Esophagus muscularis mucosa (tissue), 4 donors: ENCODE measurements at regions not wholly inside any gene's neighbourhood (a gene's known extent, or its start where the extent isn't known, plus 50 kb on each side); places are given as distances from the start of the nearest gene placed in this dataset.

Source experiments
- DNase-seq: peaks from one replicate; pipeline ENCODE4 v3.0.0-alpha.2; 2017; ENCODE audit errors: extremely low spot score
- H3K27ac ChIP-seq, 4 donors: fragments of 200-600 bp; sonication (generic); replicated peaks in 1 of 4; 1 replicate in 3 of 4; 2 replicates in 1 of 4; pipeline ENCODE4 v1.5.1; 2016 to 2019; ENCODE audit warnings: mild to moderate bottlenecking in 1 of 4
- H3K27me3 ChIP-seq, 4 donors: fragments of 200-600 bp; sonication (generic); one replicate each; pipeline versions ENCODE4 v1.5.1 to v1.6.0; 2016 to 2019
- H3K36me3 ChIP-seq, 4 donors: fragments of 200-600 bp; sonication (generic); one replicate each; pipeline ENCODE4 v1.5.1; 2016 to 2019
- H3K4me1 ChIP-seq, 4 donors: fragments of 200-600 bp; sonication (generic); one replicate each; pipeline ENCODE4 v1.5.1; 2016 to 2019
- H3K4me3 ChIP-seq, 4 donors: fragments of 200-600 bp; sonication (generic); 1 replicate in 2 of 4; 2 replicates in 2 of 4; pipeline ENCODE4 v1.5.1; 2016 to 2019; ENCODE audit warnings: mild to moderate bottlenecking in 4 of 4, moderate library complexity in 1 of 4
- H3K9me3 ChIP-seq, 4 donors: fragments of 200-600 bp; sonication (generic); 1 replicate in 3 of 4; 2 replicates in 1 of 4; pipeline ENCODE4 v1.5.1; 2016 to 2019
- EP300 ChIP-seq: sonication (generic); formaldehyde crosslinking; IDR thresholded peaks from one replicate; pipeline ENCODE4 v1.6.1; 2017; ENCODE audit warnings: antibody characterized with exemption
- POLR2A ChIP-seq: fragments of 450-650 bp; IDR thresholded peaks from one replicate; pipeline ENCODE4 v1.6.1; 2017; ENCODE audit warnings: antibody characterized with exemption, moderate library complexity, mild to moderate bottlenecking, low read depth
- POLR2AphosphoS5 ChIP-seq, 2 donors: sonication (generic); formaldehyde crosslinking; IDR thresholded peaks; one replicate each; pipeline ENCODE4 v1.6.1; 2017; ENCODE audit warnings: antibody characterized with exemption in 2 of 2
- WGBS: methylation state at CpG from one replicate; pipeline ENCODE4 v1.1.5; 2018; 5-methylcytosine and 5-hydroxymethylcytosine counted together
- intact Hi-C: fragments of 100-400 bp; cut with DNase I; formaldehyde crosslinking; loops from one replicate; pipeline ENCODE4 v1.15.1; 2023
- TF ChIP-seq, protein P1 (sequence below), 3 experiments: fragments of 200-600 bp in 2 of 3; fragments of 450-650 bp in 1 of 3; sonication (generic) in 2 of 3; IDR thresholded peaks; one replicate each; pipeline ENCODE4 v1.5.1; 2017 to 2019; ENCODE audit warnings: antibody characterized with exemption in 3 of 3, mild to moderate bottlenecking in 2 of 3, moderate library complexity in 1 of 3

DNA sequence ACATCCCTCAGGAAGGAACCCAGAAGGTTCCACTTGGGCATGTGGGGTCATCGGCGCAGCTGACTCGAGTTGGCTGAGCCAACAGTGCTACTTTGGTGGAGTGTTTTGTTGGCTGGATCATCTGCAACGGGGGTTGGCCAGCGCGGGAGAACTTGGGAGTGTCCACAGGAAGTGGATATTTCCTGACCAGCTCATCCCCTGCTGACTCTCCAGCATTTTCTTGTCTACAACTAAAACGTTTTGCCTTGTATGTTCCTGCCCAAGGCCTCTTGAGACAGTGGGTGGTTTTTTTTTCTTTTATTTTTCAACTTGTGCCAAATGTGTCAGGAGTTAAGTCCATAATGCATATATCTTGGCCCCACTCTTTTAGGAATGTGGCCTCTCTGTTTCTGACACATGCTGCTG is 208.6 kb downstream of the ZNF365 start:
- 45% methylated on average over 7 of the region's 7 CpGs for WGBS
- DNase-seq = peak; percentile 94
- Histone ChIP-seq H3K4me1 (peaks cover 0 to 31% (median 10%) of the 10 kb centered on the region in 4 donors), H3K4me3 (no peak overlapping the region), H3K27ac (peak overlapping the region; percentile 15 to 70 (median 56)), H3K9me3 (no peaks in the 10 kb centered on the region), H3K27me3 (no peaks in the 10 kb centered on the region), H3K36me3 (no peaks in the 10 kb centered on the region)
- TF ChIP-seq EP300 (no peak), POLR2AphosphoS5 (IDR thresholded peaks at IDR 0.05) (peak; percentile 12 to 35)
- intact Hi-C loops = no loop called here

- Histone ChIP-seq H3K27ac (peak overlapping the region in 2 of 4 donors; percentile 44 to 65), H3K27me3 (no peaks in the 10 kb centered on the region), H3K4me1 (peaks cover 0 to 31% (median 10%) of the 10 kb centered on the region in 4 donors), H3K36me3 (no peaks in the 10 kb centered on the region), H3K4me3 (no peak overlapping the region), H3K9me3 (no peaks in the 10 kb centered on the region)
- TF ChIP-seq POLR2AphosphoS5 (IDR thresholded peaks at IDR 0.05) (no peak), EP300 (no peak), POLR2A (no peak)
- TF ChIP-seq, protein P1, sequence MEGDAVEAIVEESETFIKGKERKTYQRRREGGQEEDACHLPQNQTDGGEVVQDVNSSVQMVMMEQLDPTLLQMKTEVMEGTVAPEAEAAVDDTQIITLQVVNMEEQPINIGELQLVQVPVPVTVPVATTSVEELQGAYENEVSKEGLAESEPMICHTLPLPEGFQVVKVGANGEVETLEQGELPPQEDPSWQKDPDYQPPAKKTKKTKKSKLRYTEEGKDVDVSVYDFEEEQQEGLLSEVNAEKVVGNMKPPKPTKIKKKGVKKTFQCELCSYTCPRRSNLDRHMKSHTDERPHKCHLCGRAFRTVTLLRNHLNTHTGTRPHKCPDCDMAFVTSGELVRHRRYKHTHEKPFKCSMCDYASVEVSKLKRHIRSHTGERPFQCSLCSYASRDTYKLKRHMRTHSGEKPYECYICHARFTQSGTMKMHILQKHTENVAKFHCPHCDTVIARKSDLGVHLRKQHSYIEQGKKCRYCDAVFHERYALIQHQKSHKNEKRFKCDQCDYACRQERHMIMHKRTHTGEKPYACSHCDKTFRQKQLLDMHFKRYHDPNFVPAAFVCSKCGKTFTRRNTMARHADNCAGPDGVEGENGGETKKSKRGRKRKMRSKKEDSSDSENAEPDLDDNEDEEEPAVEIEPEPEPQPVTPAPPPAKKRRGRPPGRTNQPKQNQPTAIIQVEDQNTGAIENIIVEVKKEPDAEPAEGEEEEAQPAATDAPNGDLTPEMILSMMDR (IDR thresholded peaks at IDR 0.05) = no peak
- DNase-seq = peak; percentile 62
- WGBS = 81% methylated on average over 3 of the region's 3 CpGs
- intact Hi-C loops = no loop called here
These were observed 209.9 kb downstream of the ZNF365 start for GRCh38 chr10:62583876-62584615.

- H3K9me3 ChIP-seq = no peaks in the 10 kb centered on the region
- DNase-seq = no peak
- H3K27me3 ChIP-seq = no peaks in the 10 kb centered on the region
- H3K27ac ChIP-seq = peak overlapping the region in 3 of 4 donors; percentile 28 to 65 (median 44)
- H3K4me1 ChIP-seq = peaks cover 0 to 31% (median 10%) of the 10 kb centered on the region in 4 donors
- WGBS = 59% methylated on average over 2 of the region's 2 CpGs
- no peak overlapping the region for H3K4me3 ChIP-seq
- no peak for TF ChIP-seq POLR2A
- TF ChIP-seq POLR2AphosphoS5 (IDR thresholded peaks at IDR 0.05) = no peak
- no peak for TF ChIP-seq EP300
- TF ChIP-seq, protein P1 (IDR thresholded peaks at IDR 0.05) = no peak
- intact Hi-C loops = no loop called here
- no peaks in the 10 kb centered on the region for H3K36me3 ChIP-seq
These were observed 210.6 kb downstream of the ZNF365 start for GRCh38 chr10:62584731-62585130.

GRCh38 chr10:62585211-62585775 is 211.1 kb downstream of the ZNF365 start:
- Histone ChIP-seq H3K36me3 (no peaks in the 10 kb centered on the region), H3K27me3 (no peaks in the 10 kb centered on the region), H3K4me3 (no peak overlapping the region), H3K4me1 (peaks cover 0 to 31% (median 10%) of the 10 kb centered on the region in 4 donors), H3K9me3 (no peaks in the 10 kb centered on the region), H3K27ac (peak overlapping the region; percentile 9 to 65 (median 37))
- 63% methylated on average over 6 of the region's 6 CpGs for WGBS
- peak; percentile 89 for DNase-seq
- TF ChIP-seq EP300 (no peak), POLR2A (no peak), POLR2AphosphoS5 (IDR thresholded peaks at IDR 0.05) (no peak)
- TF ChIP-seq, protein P1 (IDR thresholded peaks at IDR 0.05) = no peak
- intact Hi-C loops = no loop called here

- no peak for DNase-seq
- intact Hi-C loops = no loop called here
- TF ChIP-seq EP300 (no peak), POLR2A (no peak), POLR2AphosphoS5 (IDR thresholded peaks at IDR 0.05) (no peak)
- TF ChIP-seq, protein P1 (IDR thresholded peaks at IDR 0.05) = no peak
These were observed 212.8 kb downstream of the ZNF365 start for GRCh38 chr10:62587011-62587410.

More at GRCh38 chr10:62587011-62587410, 212.8 kb downstream of the ZNF365 start:
- Histone ChIP-seq H3K27ac (no peak overlapping the region), H3K9me3 (no peaks in the 10 kb centered on the region), H3K36me3 (no peaks in the 10 kb centered on the region), H3K27me3 (no peaks in the 10 kb centered on the region), H3K4me1 (peaks cover 0 to 25% (median 7%) of the 10 kb centered on the region in 4 donors), H3K4me3 (no peak overlapping the region)
